CD4-positive, alpha-beta T cell treated with Interleukin-12 subunit alpha and Interleukin-12 subunit beta, for 1 hour (primary cell): ENCODE measurements at regions not wholly inside any gene's neighbourhood (a gene's known extent, or its start where the extent isn't known, plus 50 kb on each side); places are given as distances from the start of the nearest gene placed in this dataset.

Experiments
- DNase-seq: peaks from one replicate; pipeline ENCODE4 v3.0.0-alpha.2; 2020

GRCh38 chr18:78587096-78587495 lies 392.5 kb upstream of the SALL3 start:
- DNase-seq = no peak

GRCh38 chr18:78587626-78588600 lies 391.7 kb upstream of the SALL3 start:
- no peak for DNase-seq

DNA sequence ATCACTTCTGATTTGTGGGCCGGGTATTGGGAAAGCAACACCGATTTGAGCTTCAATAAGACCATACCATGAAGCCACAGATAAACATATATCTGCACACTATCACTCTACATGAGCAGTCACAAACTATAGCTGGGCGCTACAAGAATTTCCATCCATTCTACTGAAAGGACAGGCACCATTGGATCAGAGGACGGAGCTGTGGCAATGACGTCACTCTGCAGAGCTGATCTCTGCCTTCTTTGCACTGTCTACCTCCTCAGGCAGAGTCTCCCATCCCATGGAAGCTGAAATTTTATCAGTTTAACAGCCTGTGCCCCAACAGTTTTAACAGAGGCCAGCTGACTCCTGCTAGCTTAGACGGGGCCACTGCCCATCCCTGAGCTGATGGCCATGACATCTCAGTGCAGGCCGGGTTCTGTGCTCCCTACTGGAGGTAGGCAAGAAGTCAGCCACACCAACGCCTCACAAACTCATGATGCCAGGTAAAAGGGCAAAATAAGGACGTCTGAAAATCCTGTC lies 389.6 kb upstream of the SALL3 start:
- no peak for DNase-seq

DNA sequence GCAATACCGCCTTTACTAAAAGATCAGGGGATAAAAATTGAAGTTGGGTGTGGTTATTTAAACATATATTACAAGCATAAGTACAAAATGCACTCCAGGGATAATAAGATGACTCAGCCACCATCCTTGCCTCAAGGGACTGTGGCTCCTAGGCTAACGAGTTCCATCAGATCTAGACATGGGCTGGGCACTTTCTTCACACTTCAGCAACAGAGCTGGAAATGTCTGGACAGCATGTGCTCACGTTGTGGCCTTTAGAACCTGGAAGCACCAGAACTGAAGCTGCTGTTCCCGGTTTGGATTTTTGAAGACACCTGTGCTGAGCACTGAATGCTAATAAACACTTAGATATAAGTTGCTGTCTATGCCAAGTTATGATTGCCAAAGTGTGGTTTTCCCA lies 384.2 kb upstream of the SALL3 start:
- no peak for DNase-seq

DNA sequence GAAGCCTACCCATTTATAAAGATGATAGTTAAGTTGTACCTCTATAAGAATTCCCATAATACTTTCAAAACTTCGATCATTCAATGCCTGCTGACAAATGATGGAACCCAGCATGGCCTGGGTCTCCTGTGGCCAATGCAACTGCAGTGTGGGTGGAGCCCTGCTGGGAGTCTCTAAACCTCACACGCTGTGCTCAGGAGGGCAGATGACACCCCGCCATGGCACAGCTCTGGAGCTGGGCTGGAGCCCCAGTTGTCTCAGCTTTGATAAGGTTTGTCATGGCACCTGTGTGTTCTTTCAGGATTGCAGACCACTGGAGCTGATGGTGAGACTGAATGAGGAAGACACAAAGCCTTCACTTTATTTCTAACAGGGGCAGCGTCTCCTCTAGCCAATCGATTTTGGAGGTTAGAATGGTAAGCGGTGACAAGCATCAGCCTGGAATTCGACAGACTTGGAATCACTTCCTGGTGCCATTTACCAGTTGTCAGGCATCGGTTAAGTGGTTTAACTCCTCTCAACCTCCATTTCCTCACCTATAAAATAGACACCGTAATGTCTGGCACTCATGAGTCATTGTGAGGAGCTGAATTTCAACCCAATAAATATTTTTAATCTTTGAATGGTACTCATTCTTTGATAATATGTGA lies 383.6 kb upstream of the SALL3 start:
- no peak for DNase-seq

- no peak for DNase-seq
These were observed 382.7 kb upstream of the SALL3 start for GRCh38 chr18:78596794-78597345.

DNA sequence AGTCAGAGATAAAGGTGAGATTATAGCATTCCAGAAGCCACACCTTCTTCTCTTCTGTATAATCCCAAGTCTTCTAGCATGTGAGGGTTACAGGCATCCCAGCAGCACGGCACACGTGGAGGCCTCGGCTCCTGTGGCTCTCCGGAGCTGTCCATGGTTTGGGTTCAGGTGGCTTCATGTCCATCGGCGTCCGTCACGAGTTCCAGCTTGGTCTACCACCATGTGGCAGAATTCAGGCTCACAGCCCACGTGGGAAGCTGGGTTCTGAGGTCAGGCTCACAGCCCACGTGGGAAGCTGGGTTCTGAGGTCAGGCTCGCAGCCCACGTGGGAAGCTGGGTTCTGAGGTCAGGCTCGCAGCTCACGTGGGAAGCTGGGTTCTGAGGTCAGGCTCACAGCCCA lies 378.3 kb upstream of the SALL3 start:
- no peak for DNase-seq

DNA sequence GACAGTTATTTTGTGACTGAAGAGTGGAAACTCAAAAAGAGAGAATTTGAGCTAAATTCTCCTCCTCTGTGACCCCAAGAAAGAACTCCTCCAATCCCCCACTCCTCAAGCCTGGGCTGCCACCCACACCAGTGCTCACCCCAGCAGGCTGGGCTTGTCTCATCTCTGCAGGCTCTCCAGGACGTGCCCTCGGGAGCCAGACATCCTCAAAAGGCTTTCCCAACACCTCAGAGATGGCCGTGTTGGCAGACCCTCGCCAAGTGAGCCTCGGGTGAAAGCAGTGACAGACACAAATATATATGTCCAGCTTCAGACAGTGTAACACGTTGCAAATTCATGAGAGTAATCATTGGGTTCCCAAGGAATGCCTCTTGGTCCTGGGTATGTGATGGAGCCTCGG lies 377.7 kb upstream of the SALL3 start:
- no peak for DNase-seq

- DNase-seq = no peak
These were observed 377.2 kb upstream of the SALL3 start for GRCh38 chr18:78602430-78602829.

DNA sequence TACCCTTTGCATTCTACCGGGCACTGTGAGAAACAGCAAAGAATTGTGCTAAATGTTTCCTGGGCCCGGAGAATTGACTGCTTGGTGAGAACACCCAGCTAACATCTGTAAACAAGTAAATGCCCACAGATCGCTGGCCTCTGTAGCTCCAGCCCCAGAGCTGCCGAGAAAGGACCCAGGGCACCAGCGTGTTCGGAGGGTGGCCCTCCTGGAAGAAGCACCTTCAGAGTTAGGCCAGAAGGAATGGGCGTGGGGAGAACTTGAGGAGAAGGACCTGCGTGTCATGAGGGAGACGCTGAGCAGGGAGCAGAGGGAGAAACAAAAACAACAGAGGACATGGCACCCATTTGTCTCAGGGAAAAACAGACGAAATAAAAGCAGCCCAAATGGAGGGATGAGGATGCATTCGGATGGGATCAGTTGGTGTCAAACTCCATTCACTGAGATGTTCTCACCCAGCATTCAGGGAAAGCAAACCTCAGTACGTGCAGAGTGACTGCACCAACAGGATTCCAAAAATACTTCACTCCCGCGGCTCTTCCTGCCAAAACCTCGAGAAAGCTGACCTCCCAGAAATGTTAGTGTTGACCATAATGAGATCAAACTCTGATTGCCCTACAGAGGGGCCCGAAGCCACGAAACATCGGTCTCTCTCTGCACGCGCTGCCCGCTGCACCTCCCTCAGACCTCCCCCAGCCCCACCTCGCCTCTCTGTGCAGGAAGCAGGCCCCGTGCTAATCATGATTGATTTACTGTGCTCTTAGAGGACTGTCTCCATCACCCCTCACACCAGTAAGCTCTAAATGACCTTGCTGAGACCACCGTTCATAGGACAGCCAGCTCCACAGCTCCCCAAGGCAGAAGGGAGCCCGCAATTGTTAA lies 376.3 kb upstream of the SALL3 start:
- DNase-seq = no peak

GRCh38 chr18:78605255-78605654 lies 374.4 kb upstream of the SALL3 start:
- DNase-seq = no peak

GRCh38 chr18:78607221-78607620 lies 372.4 kb upstream of the SALL3 start:
- DNase-seq = no peak

GRCh38 chr18:78607784-78608183 lies 371.8 kb upstream of the SALL3 start:
- no peak for DNase-seq

DNA sequence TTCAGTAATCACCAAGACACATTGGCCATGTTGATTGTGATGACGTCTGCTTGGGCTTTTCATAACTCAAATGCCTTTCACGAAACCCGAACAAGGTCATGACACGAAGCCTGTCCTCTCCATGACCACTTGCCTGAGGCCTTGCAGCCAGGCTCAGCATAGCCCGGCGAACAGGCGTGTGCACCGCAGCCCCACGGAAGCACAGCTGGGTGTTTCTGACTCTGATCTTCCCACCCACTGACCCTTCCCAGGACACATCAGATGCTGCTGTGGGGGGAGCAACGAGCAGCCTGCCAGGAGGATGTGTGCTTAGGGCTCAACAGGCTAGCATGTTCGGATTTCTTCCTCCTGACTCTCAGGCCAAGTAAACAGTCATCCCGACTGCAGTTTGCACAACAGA lies 369.4 kb upstream of the SALL3 start:
- DNase-seq = no peak

DNA sequence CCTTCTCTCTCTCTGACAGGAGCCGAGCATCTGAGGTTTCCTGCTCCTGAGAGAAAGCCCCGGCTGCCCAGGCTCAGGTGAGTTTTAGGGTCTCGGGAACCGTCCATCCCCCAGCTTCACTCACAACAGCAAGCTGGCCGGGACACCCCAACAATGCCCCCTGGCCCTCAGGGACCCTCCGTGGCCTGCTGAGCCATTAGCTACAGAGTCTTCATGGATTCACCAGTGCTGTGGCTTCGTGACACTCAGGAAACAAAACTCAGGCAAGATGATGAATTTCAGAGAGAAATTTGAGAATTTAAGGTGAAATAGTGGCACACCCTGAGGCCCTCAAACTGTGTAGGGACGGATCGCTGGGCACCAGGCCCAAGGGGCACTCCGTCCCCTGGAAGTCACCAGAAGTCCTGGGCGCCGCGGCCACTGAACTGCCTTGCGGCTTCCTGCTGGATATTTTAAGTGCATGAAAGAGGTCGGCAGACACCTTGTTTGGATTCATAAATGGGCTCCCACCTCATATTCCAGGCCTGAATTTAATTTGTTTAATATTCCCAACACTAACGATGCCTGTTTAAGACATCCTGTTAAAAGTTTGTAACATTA lies 368.3 kb upstream of the SALL3 start:
- DNase-seq = no peak

- no peak for DNase-seq
These were observed 367.7 kb upstream of the SALL3 start for GRCh38 chr18:78611869-78612268.

DNA sequence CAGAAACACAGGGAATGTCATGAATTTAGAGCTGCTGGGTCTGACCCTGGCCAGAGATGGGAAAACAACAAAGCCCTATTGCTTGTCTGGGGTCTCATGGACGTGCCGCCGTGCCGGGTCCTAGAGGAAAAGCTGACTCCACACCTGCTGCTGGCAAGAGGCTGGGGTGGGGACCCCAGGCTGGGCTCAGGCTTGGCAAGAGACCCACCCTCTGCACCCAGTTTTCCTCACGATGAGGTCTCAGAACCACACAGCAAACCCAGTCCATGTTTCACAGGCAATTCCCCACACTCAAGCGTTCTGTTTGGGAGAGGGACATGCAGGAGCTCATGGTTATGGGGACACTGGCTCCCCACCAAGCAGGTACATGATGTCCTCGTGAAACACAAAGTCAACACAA lies 367.3 kb upstream of the SALL3 start:
- DNase-seq = no peak

DNA sequence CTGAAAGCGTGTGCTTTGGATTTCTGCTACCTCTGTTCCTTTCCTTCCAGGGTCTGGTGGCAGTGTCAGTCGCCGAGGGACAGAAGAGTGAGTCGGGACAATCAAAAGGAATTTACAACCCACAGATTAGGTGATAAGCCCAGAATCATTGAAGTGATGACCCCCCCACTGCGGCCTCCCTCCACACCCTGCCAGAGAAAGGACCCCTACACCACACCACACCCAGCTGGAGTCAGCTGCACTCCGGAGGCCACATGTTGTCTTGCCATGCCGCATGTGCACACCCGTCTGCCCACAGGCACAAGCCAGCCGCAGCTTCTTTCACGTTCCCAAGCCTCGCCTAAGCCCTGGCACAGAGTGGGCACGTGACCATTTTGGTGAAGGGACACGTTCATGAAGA lies 366.8 kb upstream of the SALL3 start:
- no peak for DNase-seq

DNA sequence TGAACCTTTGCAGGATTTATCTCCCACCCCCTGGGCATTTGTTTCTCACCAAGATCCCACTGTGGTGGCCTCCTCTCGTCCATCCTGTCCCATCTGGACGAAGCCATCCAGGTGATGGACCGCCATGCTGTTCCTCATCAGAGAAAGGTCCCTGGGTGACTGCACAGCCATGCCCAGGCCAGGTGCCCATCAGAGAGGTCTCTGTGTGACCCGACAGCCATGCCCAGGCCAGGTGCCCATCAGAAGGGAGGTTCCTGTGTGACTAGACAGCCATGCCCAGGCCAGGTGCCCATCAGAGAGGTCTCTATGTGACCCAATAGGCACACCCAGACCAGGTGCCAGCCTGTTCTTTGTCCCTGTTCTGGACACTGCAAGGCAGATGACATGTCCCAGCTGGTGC lies 360.9 kb upstream of the SALL3 start:
- DNase-seq = no peak

GRCh38 chr18:78619854-78620253 lies 359.8 kb upstream of the SALL3 start:
- DNase-seq = no peak

DNA sequence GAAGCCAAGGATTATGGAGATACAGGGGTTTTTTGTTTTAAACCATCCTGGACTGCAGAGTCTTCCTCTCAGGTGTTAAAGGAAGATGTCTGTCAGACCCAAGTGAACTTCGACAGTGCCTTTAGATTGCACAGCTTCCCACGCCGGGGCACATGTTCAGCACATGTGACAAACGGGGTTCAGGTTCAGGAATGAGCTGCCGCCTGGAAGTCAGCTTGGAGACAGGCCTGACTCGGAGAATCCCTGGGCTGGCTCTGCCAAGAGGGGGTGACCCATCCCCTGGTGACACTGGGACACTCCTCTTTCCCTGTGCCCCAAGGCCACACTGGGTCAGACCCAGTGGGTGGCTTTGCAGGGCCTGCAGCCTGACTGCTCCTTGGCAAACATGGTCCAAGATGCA lies 359.3 kb upstream of the SALL3 start:
- DNase-seq = no peak

GRCh38 chr18:78621141-78621755 lies 358.4 kb upstream of the SALL3 start:
- DNase-seq = no peak
